ENCODE measurements at regions not wholly inside any gene's neighbourhood (a gene's known extent, or its start where the extent isn't known, plus 50 kb on each side); places are given as distances from the start of the nearest gene placed in this dataset.
A peak's percentile ranks its signal among the peaks of the same experiment; 100 is the strongest.
"Not testable (repeated sequence)": the region's sequence is repeated elsewhere in the genome, so short reads cannot be mapped to it uniquely, and the experiment has no call there.

GRCh38 chr7:101727184-101727583 lies 90.2 kb upstream of the CUX1 start:
- WGBS (ENCODE audit: insufficient coverage, low lambda C conversion rate) = no CpG with 5 or more reads among the region's 6 CpGs
- Histone ChIP-seq H3K27ac (ENCODE audit: low read length) (no peak overlapping the region), H3K4me1 (ENCODE audit: control insufficient read depth, insufficient read depth, low read length) (peaks cover 30% of the 10 kb centered on the region), H3K9me3 (ENCODE audit: control insufficient read depth, low read depth, low read length) (peaks cover 8% of the 10 kb centered on the region), H3K36me3 (ENCODE audit: control insufficient read depth, insufficient read depth, low read length) (no peaks in the 10 kb centered on the region), H3K27me3 (ENCODE audit: control insufficient read depth, insufficient read depth, low read length) (no peaks in the 10 kb centered on the region), H3K4me3 (ENCODE audit: low read length) (no peak overlapping the region)
- no peak for DNase-seq

DNA sequence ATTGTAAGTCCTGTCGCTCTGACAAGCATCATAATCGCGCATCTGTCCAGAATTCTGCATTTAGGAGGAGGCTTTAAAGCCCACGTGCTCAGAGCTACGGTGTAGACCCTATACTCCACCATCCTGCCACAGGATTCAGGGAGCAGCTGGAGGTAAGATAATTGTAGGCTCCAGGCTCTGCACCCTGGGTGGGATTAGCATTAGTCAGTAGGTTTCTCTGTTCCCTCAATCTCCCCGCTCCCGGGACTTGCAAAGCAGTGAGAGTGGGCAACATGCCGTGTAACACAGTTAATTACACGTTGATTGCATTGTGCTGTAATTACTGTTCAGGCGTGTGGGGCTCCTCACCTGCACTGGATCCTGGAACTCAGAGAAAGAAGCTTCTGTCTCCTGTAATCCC lies 89.3 kb upstream of the CUX1 start:
- Histone ChIP-seq H3K4me3 (ENCODE audit: low read length) (no peak overlapping the region), H3K9me3 (ENCODE audit: control insufficient read depth, low read depth, low read length) (peaks cover 8% of the 10 kb centered on the region), H3K36me3 (ENCODE audit: control insufficient read depth, insufficient read depth, low read length) (no peaks in the 10 kb centered on the region), H3K27ac (ENCODE audit: low read length) (peak overlapping the region; percentile 96), H3K27me3 (ENCODE audit: control insufficient read depth, insufficient read depth, low read length) (no peaks in the 10 kb centered on the region), H3K4me1 (ENCODE audit: control insufficient read depth, insufficient read depth, low read length) (peaks cover 21% of the 10 kb centered on the region)
- no peak for DNase-seq
- no CpG with 5 or more reads among the region's 10 CpGs for WGBS (ENCODE audit: insufficient coverage, low lambda C conversion rate)

DNA sequence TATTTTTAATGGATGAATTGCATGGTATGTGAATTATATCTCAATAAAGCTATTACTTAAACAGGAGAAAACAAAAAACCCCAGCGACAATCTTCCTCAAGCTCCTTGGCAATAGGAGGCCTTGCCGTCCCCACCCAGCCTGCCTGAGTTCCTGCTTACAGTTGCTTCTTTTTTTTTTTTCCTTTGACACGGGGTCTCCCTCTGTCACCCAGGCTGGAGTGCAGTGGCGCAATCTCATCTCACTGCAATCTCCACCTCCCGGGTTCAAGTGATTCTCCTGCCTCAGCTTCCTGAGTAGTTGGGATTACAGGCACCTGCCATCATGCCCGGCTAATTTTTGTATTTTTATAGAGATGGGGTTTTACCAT lies 88.6 kb upstream of the CUX1 start:
- H3K27me3 ChIP-seq (ENCODE audit: control insufficient read depth, insufficient read depth, low read length); H3K36me3 ChIP-seq (ENCODE audit: control insufficient read depth, insufficient read depth, low read length); H3K4me3 ChIP-seq (ENCODE audit: low read length); H3K9me3 ChIP-seq (ENCODE audit: control insufficient read depth, low read depth, low read length): not testable (repeated sequence)
- H3K27ac ChIP-seq (ENCODE audit: low read length) = peak overlapping the region; percentile 96
- WGBS (ENCODE audit: insufficient coverage, low lambda C conversion rate) = 0% methylated on average over 1 of the region's 6 CpGs
- H3K4me1 ChIP-seq (ENCODE audit: control insufficient read depth, insufficient read depth, low read length) = peaks cover 26% of the 10 kb centered on the region
- peak in 1 of 2 donors; percentile 71 for DNase-seq

DNA sequence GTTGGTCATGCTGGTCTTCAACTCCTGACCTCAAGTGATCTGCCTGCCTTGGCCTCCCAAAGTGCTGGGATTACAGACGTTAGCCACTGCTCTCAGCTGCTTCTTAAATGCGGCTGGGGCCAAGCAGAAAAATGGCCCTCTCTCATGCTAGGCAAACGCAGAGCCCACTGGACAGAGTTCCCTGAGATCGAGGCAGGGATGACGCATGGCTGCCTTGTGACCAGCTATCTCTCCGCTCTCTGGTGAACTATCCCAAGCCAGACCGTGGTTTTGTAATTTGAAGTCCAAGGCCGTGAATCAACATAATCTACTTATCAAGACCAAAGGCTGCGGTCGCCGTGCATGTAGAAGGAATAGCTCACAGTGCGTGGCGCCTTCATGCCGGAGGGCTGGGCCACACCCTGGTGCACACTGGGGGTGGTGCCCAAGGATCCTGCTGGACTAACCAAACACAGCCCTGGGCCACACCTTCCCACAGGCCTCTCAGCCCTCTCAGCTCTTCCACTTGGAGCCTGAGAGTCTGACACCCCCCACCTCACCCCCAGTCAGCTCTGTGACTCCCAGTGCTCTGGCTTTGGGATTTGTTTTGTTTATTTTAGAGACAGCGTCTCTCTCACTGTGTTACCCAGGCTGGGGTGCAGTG lies 88.1 kb upstream of the CUX1 start:
- no peaks in the 10 kb centered on the region for H3K36me3 ChIP-seq (ENCODE audit: control insufficient read depth, insufficient read depth, low read length)
- H3K27me3 ChIP-seq (ENCODE audit: control insufficient read depth, insufficient read depth, low read length) = no peaks in the 10 kb centered on the region
- H3K4me1 ChIP-seq (ENCODE audit: control insufficient read depth, insufficient read depth, low read length) = peaks cover 30% of the 10 kb centered on the region
- no peaks in the 10 kb centered on the region for H3K9me3 ChIP-seq (ENCODE audit: control insufficient read depth, low read depth, low read length)
- no peak overlapping the region for H3K4me3 ChIP-seq (ENCODE audit: low read length)
- DNase-seq = peak; percentile 97 to 99
- no CpG with 5 or more reads among the region's 15 CpGs for WGBS (ENCODE audit: insufficient coverage, low lambda C conversion rate)
- H3K27ac ChIP-seq (ENCODE audit: low read length) = peak overlapping the region; percentile 96

- no CpG with 5 or more reads among the region's 11 CpGs for WGBS (ENCODE audit: insufficient coverage, low lambda C conversion rate)
- DNase-seq = no peak
- H3K9me3 ChIP-seq (ENCODE audit: control insufficient read depth, low read depth, low read length) = no peaks in the 10 kb centered on the region
- H3K36me3 ChIP-seq (ENCODE audit: control insufficient read depth, insufficient read depth, low read length) = no peaks in the 10 kb centered on the region
- peak overlapping the region; percentile 8 for H3K27ac ChIP-seq (ENCODE audit: low read length)
- peaks cover 30% of the 10 kb centered on the region for H3K4me1 ChIP-seq (ENCODE audit: control insufficient read depth, insufficient read depth, low read length)
- H3K4me3 ChIP-seq (ENCODE audit: low read length) = no peak overlapping the region
- H3K27me3 ChIP-seq (ENCODE audit: control insufficient read depth, insufficient read depth, low read length) = no peaks in the 10 kb centered on the region
These were observed 85.8 kb upstream of the CUX1 start for GRCh38 chr7:101731502-101732084.

GRCh38 chr7:101733713-101734475 lies 83.5 kb upstream of the CUX1 start:
- DNase-seq = peak; percentile 66 to 82
- Histone ChIP-seq H3K36me3 (ENCODE audit: control insufficient read depth, insufficient read depth, low read length) (no peaks in the 10 kb centered on the region), H3K27ac (ENCODE audit: low read length) (peak overlapping the region; percentile 50), H3K27me3 (ENCODE audit: control insufficient read depth, insufficient read depth, low read length) (no peaks in the 10 kb centered on the region), H3K9me3 (ENCODE audit: control insufficient read depth, low read depth, low read length) (no peaks in the 10 kb centered on the region), H3K4me3 (ENCODE audit: low read length) (peak overlapping the region; percentile 11), H3K4me1 (ENCODE audit: control insufficient read depth, insufficient read depth, low read length) (peaks cover 20% of the 10 kb centered on the region)
- whole genome bisulfite sequencing (ENCODE audit: insufficient coverage, low lambda C conversion rate) = no CpG with 5 or more reads among the region's 24 CpGs

GRCh38 chr7:101736084-101736483 lies 81.3 kb upstream of the CUX1 start:
- WGBS (ENCODE audit: insufficient coverage, low lambda C conversion rate) = no CpG with 5 or more reads among the region's 3 CpGs
- H3K36me3 ChIP-seq (ENCODE audit: control insufficient read depth, insufficient read depth, low read length) = no peaks in the 10 kb centered on the region
- no peak for DNase-seq
- no peak overlapping the region for H3K4me3 ChIP-seq (ENCODE audit: low read length)
- H3K27me3 ChIP-seq (ENCODE audit: control insufficient read depth, insufficient read depth, low read length) = no peaks in the 10 kb centered on the region
- peaks cover 9% of the 10 kb centered on the region for H3K4me1 ChIP-seq (ENCODE audit: control insufficient read depth, insufficient read depth, low read length)
- H3K9me3 ChIP-seq (ENCODE audit: control insufficient read depth, low read depth, low read length) = peaks cover 3% of the 10 kb centered on the region
- H3K27ac ChIP-seq (ENCODE audit: low read length) = no peak overlapping the region

- Histone ChIP-seq H3K9me3 (ENCODE audit: control insufficient read depth, low read depth, low read length) (peaks cover 7% of the 10 kb centered on the region), H3K4me3 (ENCODE audit: low read length) (no peak overlapping the region), H3K27me3 (ENCODE audit: control insufficient read depth, insufficient read depth, low read length) (no peaks in the 10 kb centered on the region), H3K36me3 (ENCODE audit: control insufficient read depth, insufficient read depth, low read length) (no peaks in the 10 kb centered on the region), H3K27ac (ENCODE audit: low read length) (no peak overlapping the region), H3K4me1 (ENCODE audit: control insufficient read depth, insufficient read depth, low read length) (peaks cover 4% of the 10 kb centered on the region)
- no CpG with 5 or more reads among the region's 5 CpGs for WGBS (ENCODE audit: insufficient coverage, low lambda C conversion rate)
- DNase-seq = no peak
These were observed 77.5 kb upstream of the CUX1 start for GRCh38 chr7:101739775-101740398.

GRCh38 chr7:101740981-101741725 lies 76.3 kb upstream of the CUX1 start:
- H3K4me3 ChIP-seq (ENCODE audit: low read length) = no peak overlapping the region
- no peak for DNase-seq
- H3K27me3 ChIP-seq (ENCODE audit: control insufficient read depth, insufficient read depth, low read length) = no peaks in the 10 kb centered on the region
- H3K4me1 ChIP-seq (ENCODE audit: control insufficient read depth, insufficient read depth, low read length) = peaks cover 4% of the 10 kb centered on the region
- H3K9me3 ChIP-seq (ENCODE audit: control insufficient read depth, low read depth, low read length) = peaks cover 7% of the 10 kb centered on the region
- H3K27ac ChIP-seq (ENCODE audit: low read length) = no peak overlapping the region
- H3K36me3 ChIP-seq (ENCODE audit: control insufficient read depth, insufficient read depth, low read length) = no peaks in the 10 kb centered on the region
- WGBS (ENCODE audit: insufficient coverage, low lambda C conversion rate) = 40% methylated on average over 1 of the region's 9 CpGs

All from large intestine (tissue), 3 donors.